Left ventricle myocardium inferior (tissue), 1 donor: ENCODE measurements at regions not wholly inside any gene's neighbourhood (a gene's known extent, or its start where the extent isn't known, plus 50 kb on each side); places are given as distances from the start of the nearest gene placed in this dataset.

Experiments used
- DNase-seq: peaks from one replicate; pipeline ENCODE4 v3.0.0-alpha.2; 2020
- H3K27ac ChIP-seq: fragments of 200-600 bp; replicated peaks from 2 replicates; pipeline ENCODE4 v1.8.0; 2021
- H3K27me3 ChIP-seq: fragments of 200-600 bp; 2 replicates; pipeline ENCODE4 v1.8.0; 2021; ENCODE audit warnings: low read depth
- H3K36me3 ChIP-seq: fragments of 200-600 bp; 2 replicates; pipeline ENCODE4 v1.8.0; 2021
- H3K4me1 ChIP-seq: fragments of 200-600 bp; 2 replicates; pipeline ENCODE4 v1.8.0; 2021
- H3K4me3 ChIP-seq: fragments of 200-600 bp; 2 replicates; pipeline ENCODE4 v1.8.0; 2021; ENCODE audit warnings: mild to moderate bottlenecking, moderate library complexity
- H3K9me3 ChIP-seq: fragments of 200-600 bp; replicated peaks from 2 replicates; pipeline ENCODE4 v1.8.0; 2021
- CTCF ChIP-seq: fragments of 200-600 bp; IDR thresholded peaks from 2 replicates; pipeline ENCODE4 v1.8.0; 2021; ENCODE audit warnings: antibody characterized with exemption, mild to moderate bottlenecking, borderline replicate concordance
- intact Hi-C: fragments of 100-400 bp; cut with micrococcal nuclease; formaldehyde crosslinking; loops from one replicate; pipeline ENCODE4 v1.11.0; 2022
- donor health status: DM: no; HTN: yes; CAD: no; lungs with severe emphysema.

DNA sequence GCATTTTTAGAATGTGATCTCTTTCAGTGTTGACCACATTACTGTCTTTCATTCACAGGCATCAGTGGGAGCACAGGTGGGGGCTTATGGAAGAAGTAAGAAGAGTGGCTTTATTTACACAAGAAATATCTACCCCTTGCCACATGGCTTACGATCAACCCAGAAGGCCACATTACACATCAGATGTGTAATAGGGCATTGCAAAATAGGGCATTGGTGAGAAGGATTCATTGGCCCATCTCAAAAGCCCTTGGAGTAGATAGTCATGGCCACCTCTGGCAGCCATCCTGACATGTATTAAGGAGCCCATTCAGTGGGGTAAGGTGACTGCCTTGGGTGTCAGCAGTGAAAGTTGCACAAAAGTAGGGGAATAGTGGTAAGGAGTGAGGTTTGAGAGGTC lies 97.5 kb downstream of the MAFB start:
- H3K27me3 ChIP-seq: peaks cover 67% of the 10 kb centered on the region
- no peaks in the 10 kb centered on the region for H3K36me3 ChIP-seq
- DNase-seq: no peak
- no peaks in the 10 kb centered on the region for H3K4me1 ChIP-seq
- TF ChIP-seq CTCF: no peak
- H3K27ac ChIP-seq: no peak overlapping the region
- H3K9me3 ChIP-seq: no peaks in the 10 kb centered on the region
- intact Hi-C loops: no loop called here
- H3K4me3 ChIP-seq: no peak overlapping the region

- Histone ChIP-seq H3K27me3 (peaks cover 65% of the 10 kb centered on the region), H3K9me3 (no peaks in the 10 kb centered on the region), H3K4me1 (no peaks in the 10 kb centered on the region), H3K27ac (no peak overlapping the region), H3K4me3 (no peak overlapping the region), H3K36me3 (no peaks in the 10 kb centered on the region)
- no peak for DNase-seq
- intact Hi-C loops: no loop called here
- TF ChIP-seq CTCF: no peak
Measured at GRCh38 chr20:40591119-40591518, 97.9 kb downstream of the MAFB start.

DNA sequence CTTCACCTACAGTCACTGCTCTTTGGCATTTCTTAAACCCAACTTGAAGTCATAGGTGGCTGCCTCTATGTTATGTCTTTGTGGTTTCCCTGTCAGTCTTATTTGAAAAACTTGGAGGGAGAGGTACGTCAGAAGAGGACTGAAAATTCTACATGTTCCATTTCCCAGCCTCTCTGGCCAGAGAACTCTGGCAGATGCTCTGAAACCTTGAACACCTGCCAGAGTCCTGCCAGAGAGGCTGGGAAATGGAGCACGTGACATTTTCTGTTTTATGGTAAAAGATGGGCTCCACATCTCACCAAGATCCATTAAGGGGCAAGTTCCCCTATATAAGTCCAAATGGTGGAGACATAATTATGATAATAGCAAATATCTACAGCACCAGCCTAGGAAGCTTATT lies 99.5 kb downstream of the MAFB start:
- no peak overlapping the region for H3K4me3 ChIP-seq
- peaks cover under 1% of the 10 kb centered on the region for H3K4me1 ChIP-seq
- no peak overlapping the region for H3K27ac ChIP-seq
- no peaks in the 10 kb centered on the region for H3K36me3 ChIP-seq
- TF ChIP-seq CTCF: no peak
- no peaks in the 10 kb centered on the region for H3K9me3 ChIP-seq
- intact Hi-C loops: no loop called here
- no peak for DNase-seq
- peaks cover 52% of the 10 kb centered on the region for H3K27me3 ChIP-seq

GRCh38 chr20:40588891-40589290 lies 100.1 kb downstream of the MAFB start:
- no peak for DNase-seq

GRCh38 chr20:40587038-40587437 lies 102.0 kb downstream of the MAFB start:
- H3K4me1 ChIP-seq: peaks cover 11% of the 10 kb centered on the region
- H3K4me3 ChIP-seq: no peak overlapping the region
- no peaks in the 10 kb centered on the region for H3K36me3 ChIP-seq
- H3K9me3 ChIP-seq: no peaks in the 10 kb centered on the region
- no peak for DNase-seq
- H3K27ac ChIP-seq: no peak overlapping the region
- H3K27me3 ChIP-seq: peaks cover 38% of the 10 kb centered on the region
- TF ChIP-seq CTCF: no peak
- intact Hi-C loops: no loop called here

More at GRCh38 chr20:40588891-40589290, 100.1 kb downstream of the MAFB start:
- H3K27me3 ChIP-seq: peaks cover 48% of the 10 kb centered on the region
- no peak overlapping the region for H3K4me3 ChIP-seq
- intact Hi-C loops: no loop called here
- no peaks in the 10 kb centered on the region for H3K36me3 ChIP-seq
- H3K27ac ChIP-seq: no peak overlapping the region
- peaks cover 8% of the 10 kb centered on the region for H3K4me1 ChIP-seq
- no peaks in the 10 kb centered on the region for H3K9me3 ChIP-seq
- no peak for TF ChIP-seq CTCF
